NCI-H1694 (cell line): ENCODE measurements at regions not wholly inside any gene's neighbourhood (a gene's known extent, or its start where the extent isn't known, plus 50 kb on each side); places are given as distances from the start of the nearest gene placed in this dataset.
"Not testable (repeated sequence)": the region's sequence is repeated elsewhere in the genome, so short reads cannot be mapped to it uniquely, and the experiment has no call there.

Source experiments
- DNase-seq: peaks from one replicate; lab custom pipeline; 2025; lab: John Stamatoyannopoulos, UW

DNA sequence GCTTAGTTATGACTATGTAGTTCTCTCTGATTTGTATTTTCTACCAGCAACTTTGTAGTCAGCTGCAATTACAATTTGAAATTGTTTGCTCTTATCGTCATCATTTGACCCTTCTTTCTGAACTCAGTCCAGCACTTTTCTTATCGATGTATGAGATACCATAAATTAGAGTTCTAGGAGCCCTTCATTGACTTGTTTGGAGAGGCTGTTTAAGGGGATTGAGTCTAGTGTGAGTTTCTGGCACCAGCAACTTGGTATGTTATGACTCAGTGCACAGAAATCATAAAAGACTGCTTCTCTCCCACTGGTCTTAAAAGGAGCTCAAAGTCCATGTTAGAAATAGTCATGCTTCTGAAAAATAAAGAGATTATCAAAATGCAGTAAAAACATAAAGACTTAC is 190.3 kb downstream of the TENT5A start:
- DNase-seq, result no peak

DNA sequence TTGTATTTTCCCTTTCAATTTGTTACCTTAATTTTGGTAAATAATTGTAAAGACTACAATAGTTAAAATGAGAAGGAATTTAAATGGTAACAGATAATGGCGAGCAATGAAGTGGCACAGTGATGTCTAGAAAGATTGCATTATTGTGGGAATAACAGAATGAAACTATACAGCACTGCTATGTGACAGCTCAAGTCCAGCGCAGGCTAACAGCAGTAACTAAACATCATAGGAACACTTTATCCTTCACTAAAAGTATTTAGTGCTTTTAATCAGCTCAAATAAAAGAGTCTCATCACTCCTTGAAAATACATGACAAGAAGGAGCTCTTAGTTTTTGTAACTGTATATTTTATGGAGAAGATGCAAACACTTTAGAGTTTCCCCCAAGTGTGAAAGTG is 190.8 kb downstream of the TENT5A start:
- DNase-seq, result no peak

DNA sequence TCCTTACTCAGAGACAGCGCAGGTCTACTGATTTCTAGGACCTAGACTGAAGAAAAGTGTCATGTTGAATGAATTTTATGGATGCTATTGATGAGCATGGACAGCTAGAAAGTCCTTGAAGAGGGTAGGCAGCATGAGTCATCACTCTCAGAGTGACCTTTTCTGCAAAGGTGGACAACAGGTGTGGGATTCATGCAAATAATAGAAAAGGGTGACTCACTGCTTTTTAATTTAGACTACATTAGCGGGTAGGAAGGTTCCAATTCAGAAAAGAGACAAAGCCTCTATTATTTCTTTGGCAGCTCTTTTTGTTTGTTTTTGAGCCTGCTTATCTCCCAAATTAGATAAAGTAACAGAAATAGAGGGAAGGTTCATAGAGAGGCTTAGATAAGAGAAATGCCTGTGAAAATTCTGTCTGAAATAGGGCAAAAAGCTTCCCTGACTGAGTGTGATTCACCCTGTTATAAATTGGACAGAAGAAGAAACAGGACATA is 191.4 kb downstream of the TENT5A start:
- no peak for DNase-seq

DNA sequence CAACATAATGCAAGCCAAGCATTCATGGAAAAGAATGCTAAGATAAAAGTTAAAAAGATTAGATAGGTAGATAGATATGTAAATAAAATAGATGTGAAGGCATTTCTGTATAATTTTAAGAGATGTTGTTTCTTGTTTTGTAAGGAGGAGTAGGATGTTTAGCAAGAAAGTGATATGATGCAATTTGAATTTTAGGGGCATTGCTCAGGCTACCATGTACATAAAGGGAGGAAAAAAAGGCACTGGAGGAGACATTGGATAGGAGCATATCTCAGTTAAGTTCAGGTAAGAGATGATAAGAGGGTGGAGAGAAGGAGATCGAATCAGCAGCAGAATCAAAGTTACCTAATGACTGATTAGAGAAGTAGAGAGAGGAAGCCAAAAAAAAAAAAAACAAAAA is 194.7 kb downstream of the TENT5A start:
- DNase-seq, result no peak

DNA sequence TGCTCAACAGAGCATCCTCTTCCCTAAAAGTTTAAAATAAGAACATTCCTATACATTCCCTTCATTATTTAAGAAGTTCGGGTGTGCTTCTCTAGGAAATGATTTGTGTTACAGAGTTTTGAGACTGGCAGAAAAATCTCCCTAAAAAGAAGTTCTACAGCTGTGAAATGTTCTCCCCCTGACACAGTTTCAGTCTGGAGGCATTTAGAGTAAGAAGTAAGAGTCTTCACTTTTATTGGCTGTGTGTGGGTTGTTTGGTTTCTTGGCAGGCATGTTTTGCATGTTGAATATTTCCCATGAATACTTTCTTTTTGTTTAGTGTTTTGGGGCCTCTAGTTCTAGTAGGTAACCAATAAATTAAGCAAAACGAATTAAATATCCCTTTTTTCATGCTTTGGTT is 195.9 kb downstream of the TENT5A start:
- DNase-seq, result no peak

DNA sequence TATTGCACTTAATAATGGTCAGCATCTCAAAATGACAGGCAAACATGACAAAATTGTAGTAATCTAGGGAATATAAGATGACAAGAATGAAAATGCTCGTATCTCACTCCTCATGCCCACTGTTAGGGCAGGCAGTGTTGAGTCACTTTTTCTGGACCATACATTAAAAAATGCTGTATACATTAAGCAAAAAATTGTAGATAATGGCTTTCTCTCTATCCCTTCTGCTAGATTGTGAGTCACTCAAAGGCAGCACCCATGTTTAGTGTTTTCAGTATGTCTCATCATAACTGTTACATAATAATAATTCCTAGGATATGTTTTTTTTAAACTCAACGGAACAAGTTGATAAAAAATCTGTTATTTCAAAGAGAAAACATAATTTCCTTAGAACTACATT is 199.3 kb downstream of the TENT5A start:
- no peak for DNase-seq

DNA sequence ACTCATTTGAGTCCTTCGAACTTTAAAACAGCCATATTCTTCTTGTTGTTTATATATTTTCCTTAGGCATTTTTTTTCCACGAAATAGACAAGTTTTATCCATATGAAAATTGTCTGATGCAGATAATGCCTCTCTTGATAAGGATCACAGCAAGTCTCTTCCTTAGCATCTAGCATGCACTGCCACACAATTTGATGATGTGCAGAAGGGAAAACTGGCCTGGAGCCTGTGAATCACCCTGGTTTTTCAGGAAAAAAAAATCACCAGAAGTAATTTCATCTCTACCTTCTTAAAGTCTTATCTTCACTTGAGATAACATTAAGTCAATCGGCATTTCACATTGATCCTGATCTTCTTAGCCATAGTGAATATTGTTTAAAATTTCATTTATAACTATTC is 199.8 kb downstream of the TENT5A start:
- DNase-seq, result no peak

DNA sequence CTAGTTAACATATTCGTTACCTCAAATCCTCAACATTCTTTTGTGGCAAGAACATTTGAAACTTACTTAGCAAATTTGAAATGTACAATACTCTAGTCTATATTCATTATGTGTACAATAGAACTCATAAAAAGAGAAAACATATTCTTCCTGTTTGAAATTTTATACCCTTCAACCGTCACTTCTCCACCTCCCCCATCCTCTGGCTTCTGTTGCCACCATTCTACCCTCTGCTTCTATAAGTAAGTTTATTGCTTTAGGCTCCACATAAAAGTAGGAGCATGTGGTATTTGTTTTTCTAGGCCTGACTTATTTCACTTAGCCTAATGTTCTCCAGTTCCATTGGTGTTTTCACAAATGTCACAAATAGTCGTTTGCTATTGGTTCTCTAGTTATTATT is 205.3 kb downstream of the TENT5A start:
- no peak for DNase-seq

DNA sequence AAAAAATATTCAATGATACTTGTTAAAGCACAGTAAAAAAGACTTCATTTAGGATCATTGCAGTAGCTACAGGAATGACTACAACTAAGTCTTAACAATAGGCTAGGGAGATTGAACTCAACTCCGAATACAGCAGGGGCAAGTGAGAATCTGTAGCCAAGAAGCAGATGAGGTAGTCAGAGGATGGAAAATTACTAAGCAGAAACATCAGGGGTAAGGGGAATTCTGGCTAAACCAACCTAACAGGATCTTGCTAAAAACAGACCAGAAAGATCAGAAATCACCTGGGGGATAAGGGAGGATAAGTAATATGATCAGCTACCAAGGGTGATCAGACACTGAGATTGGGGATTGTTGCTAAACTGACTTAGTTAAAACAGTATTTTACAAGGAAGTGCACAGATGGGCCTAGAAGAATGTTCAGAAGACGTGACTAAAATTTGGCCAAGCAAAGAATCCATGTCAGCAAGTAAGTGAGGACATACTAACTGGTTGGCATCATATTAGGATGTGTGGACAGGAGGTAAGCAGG is 217.5 kb downstream of the TENT5A start:
- DNase-seq, result no peak

DNA sequence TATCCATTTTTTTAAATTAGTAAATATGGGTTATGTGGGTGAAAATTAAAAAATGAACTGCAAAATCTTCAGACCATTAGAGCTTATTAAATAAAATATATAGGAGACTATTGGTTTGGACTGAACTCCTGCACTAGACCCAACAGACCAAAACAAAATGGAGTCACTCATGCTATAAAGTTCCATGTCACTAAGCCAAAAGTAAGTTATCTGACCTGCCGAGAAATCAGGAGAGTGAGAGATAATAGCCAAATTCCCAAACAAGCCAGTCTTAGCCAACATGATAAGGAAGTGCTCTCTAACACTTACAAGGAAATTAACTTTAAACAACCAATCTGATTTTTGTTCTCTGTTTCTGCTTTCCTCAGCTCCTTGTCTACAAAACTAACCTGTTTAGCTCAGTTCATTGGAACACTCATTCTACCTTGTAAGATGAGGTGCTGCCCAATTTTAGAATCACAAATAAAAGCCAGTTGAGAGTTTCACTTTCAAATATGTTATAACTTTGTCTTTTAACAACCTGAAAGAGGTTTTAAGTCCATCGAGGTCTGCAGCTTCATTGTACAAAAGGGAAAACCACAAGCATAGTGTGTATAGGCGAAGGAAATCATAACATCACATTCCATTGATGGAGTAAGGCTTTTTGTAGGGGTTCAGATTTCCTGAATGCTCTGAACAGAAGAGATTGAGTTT is 220.5 kb downstream of the TENT5A start:
- no peak for DNase-seq

DNA sequence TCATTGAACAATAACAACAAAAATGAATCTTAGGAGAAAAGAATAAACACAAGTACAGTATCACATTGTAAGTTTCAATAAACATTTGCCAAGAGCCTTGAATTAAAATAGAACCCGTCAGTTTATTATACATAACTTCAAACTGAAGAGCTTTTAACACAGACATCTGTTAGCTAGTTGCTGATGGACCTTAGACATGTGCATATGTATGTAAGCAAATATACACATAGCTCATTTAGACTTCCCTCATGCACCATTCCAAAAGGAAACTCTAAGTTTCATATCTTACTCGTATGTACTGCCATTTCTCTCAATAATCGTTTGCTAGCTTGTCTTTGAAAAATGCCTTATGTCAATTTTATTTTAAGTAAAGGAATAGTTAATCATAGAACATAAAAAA is 235.0 kb downstream of the TENT5A start:
- DNase-seq, result no peak

DNA sequence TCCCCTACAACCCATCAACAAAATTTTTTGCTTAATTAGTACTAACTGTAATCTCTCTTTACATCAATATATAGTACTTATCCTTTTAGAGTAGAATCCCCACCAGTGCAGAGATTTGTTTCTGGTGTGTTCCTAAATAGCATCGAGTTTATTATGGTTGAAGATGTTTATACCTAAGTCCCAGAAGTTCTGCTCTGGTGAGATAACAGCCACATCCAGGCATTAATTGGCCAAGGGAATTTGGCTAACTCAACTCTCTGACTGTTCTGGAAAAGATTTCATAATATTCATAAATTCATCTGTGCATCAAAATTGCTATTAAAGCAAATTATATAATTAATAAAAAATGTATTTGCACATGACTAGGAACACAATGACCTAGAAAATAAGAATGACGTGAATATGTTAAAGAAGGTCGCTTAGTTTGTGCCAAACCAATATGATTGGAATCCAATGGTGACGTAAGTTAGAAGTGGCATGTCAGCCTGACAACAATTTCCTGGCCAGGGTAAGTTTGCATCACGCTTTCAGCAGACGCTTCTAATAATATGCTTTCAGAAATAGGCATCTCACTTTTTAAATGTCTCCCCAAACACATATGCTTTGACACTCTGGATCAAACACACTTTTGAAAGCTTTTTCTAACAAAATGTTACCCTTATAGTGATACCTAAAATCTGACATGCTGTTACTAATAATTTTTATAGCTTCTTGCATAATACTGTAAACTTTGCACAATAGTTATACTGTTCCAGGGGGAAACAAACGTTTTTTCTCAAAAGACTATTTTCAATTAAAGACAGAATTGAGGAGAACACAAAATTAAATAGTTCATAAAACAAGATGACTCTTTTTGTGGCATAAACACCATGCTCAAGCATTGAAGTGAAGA is 236.7 kb downstream of the TENT5A start:
- DNase-seq, result no peak

DNA sequence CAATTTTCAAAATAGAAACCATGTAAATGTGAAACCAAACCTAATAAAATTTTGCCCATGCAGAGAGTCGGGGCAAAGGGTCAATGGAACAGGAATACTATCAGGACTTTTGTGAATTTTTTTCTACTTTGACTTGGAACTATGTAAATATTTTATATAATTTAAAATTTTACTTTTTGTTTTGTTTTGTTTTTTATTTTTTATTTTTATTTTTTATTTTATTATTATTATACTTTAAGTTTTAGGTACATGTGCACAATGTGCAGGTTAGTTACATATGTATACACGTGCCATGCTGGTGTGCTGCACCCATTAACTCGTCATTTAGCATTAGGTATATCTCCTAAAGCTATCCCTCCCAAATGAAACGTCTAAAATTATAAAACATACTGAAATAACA is 238.3 kb downstream of the TENT5A start:
- DNase-seq, result not testable (repeated sequence)

DNA sequence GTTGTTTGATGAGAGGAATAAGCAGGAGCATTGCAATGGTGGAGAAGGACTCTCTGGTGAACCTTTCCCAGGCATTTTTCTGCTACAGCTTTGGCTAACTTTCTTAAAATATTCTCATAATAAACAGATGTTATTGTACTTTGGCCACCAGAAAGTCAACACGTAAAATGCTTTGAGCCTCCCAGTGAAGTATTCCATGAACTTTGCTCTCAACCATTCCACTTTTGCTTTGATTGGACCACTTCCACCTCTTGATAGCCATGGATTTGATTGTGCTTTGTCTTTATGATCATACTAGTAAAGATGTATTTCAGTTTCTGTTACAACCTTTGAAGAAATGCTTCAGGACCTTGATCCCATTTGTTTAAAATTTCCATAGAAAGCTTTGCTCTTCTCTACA is 241.1 kb downstream of the TENT5A start:
- no peak for DNase-seq

DNA sequence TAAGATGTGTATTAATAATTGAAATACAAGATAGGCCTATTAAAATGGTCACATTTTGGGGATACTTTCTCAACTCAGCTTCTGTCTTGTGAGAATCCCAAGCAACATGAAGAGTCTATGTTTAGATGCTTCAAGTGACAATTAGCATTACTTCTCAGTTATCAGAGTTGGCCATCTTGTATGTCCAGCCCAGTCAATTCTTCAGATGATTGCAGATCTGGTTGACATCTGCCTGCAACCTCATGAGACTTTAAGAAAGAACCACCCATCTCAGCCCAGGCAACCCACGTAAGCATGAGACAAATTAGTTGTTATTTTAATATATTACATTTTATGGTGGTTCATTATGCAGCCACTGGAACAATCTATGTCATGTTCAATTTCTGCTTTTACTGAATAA is 256.5 kb downstream of the TENT5A start:
- DNase-seq, result no peak

DNA sequence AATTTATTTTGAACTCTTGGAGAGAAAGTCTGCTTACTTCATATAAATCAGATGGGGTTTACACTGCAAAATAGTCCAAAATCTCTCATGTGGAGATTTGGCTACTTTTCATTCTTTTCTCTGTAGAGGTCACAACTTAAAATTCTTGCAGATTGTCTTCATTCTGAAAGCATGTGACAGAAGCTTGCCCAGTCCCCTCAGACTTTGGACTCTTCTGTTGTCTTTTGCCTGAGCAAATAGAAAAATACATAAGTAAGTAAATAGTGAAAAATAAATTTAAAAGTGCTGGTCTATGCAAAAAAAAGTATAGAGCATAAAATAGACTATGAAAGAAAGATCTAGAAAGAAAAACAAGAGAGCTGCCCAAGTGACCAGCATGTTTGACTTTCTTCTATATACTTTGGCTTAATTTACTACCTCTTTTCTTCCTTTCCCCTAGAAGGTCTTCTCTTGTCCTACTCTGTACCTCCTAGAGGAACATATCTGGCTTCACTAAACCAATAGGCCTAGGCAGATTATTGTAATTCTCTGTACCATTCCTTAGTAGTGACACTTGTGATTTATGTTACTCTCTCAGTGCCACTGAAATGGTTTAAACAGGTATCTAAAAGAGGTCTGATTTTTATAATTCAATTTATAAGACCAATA is 260.9 kb downstream of the TENT5A start:
- DNase-seq, result no peak

DNA sequence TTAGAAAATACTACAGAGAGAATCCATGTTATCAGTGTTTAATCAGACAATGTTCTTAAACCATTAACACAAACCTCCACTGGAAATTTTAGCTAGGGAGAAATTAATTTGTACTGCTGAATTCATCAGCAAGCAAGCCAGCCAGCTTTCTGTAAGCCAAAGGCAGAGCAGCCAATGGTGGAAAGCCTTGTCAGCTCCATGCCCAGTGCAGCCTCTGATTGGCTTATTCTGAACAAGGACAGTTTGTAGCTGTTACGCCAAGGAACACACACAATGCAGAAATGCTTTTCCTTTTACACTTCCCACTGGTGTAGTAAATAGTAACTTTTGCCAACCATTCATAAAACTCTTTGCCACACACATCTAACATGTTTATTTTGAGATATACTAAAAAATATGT is 265.0 kb downstream of the TENT5A start:
- DNase-seq, result no peak

DNA sequence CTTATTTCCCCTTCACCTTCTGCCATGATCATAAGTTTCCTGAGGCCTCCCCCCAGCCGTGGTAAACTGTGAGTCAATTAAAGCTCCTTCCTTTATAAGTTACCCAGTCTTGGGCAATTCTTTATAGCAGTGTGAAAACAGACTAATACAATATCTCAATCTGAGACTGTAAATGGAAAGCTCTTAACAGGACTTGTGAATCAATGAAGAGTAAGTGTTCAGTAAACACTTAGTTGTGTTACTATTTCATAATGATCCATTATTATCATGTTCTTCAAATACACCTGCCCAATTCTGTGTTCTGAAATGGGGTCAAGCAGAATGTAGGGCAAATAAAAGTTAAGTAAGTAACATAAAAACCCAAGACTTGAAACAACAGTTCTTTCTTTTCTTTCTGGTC is 266.2 kb downstream of the TENT5A start:
- DNase-seq, result no peak

DNA sequence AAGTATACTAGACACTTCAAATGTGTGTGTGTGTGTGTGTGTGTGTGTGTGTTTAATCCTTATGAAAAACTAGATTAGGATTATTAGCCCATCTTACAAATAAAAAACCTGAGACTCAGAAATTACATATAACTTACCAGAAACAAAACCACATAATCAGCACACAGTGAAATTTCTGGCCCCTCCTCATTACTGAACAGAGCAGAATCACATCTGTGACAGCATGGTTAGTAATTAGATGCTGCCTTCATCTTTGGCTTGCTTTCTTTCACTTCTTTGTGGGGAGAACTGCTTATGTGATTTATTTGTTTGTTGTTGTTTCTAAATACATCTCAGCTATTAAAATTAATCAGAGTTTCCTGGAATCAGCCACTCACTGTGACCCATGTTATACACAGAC is 267.1 kb downstream of the TENT5A start:
- DNase-seq, result no peak

DNA sequence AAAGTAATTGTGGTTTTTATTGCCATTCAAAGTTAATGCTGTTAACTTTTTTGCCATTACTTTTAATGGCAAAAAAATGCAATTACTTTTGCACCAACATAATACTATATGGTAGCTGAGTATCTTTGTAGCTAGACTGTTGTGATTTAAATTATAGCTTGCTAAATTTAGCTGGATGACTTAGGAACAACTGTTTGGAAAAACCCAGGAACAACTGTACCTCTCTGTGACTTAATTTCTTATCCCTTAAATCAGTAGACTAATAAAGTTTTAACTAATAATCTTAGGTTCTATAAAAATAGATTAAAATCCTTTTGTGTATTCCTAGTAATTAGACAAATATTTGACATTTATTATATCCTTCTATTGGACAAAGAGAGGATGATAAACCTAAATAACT is 268.2 kb downstream of the TENT5A start:
- DNase-seq, result no peak

DNA sequence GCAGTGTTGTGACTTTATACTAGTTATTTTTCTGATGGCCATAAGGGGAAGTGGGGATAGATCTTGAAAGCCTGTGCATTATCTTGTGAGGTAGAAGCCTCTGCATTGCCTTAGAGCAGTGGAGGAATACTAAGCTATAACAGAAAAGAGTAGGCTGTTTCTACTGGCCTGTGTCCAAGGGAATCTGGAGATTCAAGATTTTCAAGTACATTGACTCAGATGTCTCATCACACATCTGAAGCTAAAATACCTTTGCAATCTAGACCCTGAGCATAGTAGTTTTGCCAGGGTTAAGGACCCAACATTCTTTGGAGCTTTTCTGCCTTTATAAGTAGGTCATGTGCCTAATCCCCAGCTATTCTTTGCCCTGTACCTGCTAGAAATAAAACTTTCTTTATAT is 272.3 kb downstream of the TENT5A start:
- no peak for DNase-seq

DNA sequence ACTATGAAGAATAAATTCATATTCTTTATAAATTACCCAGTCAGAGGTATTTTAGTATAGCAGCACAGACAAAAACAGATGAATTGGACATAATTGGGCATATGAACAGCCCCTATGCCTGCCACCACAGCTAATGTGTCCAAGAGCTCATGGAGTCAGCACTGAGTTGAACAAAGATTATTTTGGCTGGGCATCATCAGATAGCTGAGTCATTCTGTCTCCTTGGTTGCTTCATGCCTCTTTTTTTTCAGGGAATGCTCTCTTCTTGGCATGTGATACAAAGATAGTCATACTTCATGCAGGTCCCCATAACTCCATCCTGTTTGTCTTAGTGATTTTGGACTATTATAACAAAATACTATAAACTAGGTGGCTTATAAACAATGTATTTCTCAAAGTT is 275.6 kb downstream of the TENT5A start:
- DNase-seq, result no peak

DNA sequence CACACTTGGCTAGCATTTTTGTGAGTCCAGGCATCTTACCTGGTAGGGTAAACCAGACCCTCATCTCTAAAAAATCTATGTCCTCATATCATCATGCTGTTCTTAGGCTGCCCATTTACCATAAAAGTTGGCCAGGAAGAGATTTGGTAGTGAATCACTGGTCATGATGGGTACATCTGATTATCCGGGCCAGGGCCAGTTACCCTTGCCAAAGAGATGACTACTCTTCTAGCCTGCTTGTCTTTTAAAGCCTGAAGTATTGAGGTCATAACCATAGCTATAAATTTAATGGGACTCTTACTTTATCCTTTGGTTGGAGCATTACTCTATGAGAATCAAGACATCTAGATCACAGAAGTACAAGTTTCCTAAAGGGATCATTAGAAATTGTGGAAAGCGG is 276.8 kb downstream of the TENT5A start:
- DNase-seq, result no peak
